Type B pancreatic cell (in vitro differentiated cells): ENCODE measurements at regions not wholly inside any gene's neighbourhood (a gene's known extent, or its start where the extent isn't known, plus 50 kb on each side); places are given as distances from the start of the nearest gene placed in this dataset.

ENCODE experiments used
- DNase-seq: peaks from one replicate; pipeline ENCODE4 v3.0.0; 2021; ENCODE audit warnings: mixed read lengths; ENCODE audit not compliant: unreplicated experiment; ENCODE audit errors: extremely low spot score
- H3K27ac Mint-ChIP-seq: 2 replicates; pipeline ENCODE4 v1.8.0; 2021; ENCODE audit warnings: mild to moderate bottlenecking, mixed read lengths
- H3K27me3 Mint-ChIP-seq: 2 replicates; pipeline ENCODE4 v1.8.0; 2021; ENCODE audit warnings: mixed read lengths
- H3K36me3 Mint-ChIP-seq: 2 replicates; pipeline ENCODE4 v1.8.0; 2021; ENCODE audit warnings: mixed read lengths
- H3K4me1 Mint-ChIP-seq: one replicate; pipeline ENCODE4 v1.8.0; 2021; ENCODE audit warnings: mixed read lengths; ENCODE audit not compliant: unreplicated experiment
- H3K4me3 Mint-ChIP-seq: 2 replicates; pipeline ENCODE4 v1.8.0; 2021; ENCODE audit warnings: mild to moderate bottlenecking, mixed read lengths
- H3K9me3 Mint-ChIP-seq: 2 replicates; pipeline ENCODE4 v1.8.0; 2021; ENCODE audit warnings: mixed read lengths
- TF ChIP-seq, protein P1 (sequence below): fragments of 200-600 bp; sonication (generic); conservative IDR thresholded peaks from 2 replicates; pipeline ENCODE4 v1.5.0; 2021; ENCODE audit warnings: antibody characterized with exemption, mild to moderate bottlenecking

DNA sequence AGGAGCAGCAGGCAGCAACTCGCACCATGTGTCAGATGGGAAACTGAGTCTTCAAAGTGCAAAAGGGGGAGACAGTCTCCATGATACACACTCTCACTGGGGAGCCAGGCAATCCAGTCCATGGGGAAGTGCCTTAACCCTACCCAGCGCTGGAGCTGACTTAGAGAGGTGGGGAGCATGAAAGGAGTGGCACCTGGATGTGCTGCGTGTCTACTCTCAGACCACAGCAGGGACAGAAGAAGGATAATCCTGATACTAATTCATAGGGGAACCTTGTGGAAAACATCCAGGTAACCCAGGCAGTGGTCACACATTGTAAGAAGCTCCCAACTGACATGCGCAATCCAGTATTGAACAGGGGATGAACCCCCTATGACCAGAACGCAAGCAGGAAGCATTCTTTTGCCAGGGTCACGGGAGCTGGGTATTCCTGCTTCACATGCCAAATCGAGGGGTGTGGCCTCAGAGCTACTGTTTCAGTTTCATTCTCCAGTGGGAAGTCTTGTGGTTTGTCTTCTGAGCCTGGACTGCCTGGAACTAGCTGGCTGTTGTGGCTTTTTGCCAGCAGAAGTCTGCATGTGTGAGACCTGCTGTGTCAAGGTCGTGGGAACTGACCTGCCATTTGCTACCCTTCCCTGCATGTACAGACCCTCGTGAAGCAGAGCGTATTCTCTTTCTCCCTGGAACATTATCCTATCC, 367.6 kb upstream of the NDN start:
- DNase-seq, result no peak
- Mint-ChIP-seq H3K27ac (no peak overlapping the region), H3K27me3 (no peaks in the 10 kb centered on the region), H3K9me3 (no peaks in the 10 kb centered on the region), H3K4me3 (no peak overlapping the region), H3K36me3 (no peaks in the 10 kb centered on the region), H3K4me1 (no peaks in the 10 kb centered on the region)
- TF ChIP-seq, protein P1, sequence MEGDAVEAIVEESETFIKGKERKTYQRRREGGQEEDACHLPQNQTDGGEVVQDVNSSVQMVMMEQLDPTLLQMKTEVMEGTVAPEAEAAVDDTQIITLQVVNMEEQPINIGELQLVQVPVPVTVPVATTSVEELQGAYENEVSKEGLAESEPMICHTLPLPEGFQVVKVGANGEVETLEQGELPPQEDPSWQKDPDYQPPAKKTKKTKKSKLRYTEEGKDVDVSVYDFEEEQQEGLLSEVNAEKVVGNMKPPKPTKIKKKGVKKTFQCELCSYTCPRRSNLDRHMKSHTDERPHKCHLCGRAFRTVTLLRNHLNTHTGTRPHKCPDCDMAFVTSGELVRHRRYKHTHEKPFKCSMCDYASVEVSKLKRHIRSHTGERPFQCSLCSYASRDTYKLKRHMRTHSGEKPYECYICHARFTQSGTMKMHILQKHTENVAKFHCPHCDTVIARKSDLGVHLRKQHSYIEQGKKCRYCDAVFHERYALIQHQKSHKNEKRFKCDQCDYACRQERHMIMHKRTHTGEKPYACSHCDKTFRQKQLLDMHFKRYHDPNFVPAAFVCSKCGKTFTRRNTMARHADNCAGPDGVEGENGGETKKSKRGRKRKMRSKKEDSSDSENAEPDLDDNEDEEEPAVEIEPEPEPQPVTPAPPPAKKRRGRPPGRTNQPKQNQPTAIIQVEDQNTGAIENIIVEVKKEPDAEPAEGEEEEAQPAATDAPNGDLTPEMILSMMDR, result no peak

DNA sequence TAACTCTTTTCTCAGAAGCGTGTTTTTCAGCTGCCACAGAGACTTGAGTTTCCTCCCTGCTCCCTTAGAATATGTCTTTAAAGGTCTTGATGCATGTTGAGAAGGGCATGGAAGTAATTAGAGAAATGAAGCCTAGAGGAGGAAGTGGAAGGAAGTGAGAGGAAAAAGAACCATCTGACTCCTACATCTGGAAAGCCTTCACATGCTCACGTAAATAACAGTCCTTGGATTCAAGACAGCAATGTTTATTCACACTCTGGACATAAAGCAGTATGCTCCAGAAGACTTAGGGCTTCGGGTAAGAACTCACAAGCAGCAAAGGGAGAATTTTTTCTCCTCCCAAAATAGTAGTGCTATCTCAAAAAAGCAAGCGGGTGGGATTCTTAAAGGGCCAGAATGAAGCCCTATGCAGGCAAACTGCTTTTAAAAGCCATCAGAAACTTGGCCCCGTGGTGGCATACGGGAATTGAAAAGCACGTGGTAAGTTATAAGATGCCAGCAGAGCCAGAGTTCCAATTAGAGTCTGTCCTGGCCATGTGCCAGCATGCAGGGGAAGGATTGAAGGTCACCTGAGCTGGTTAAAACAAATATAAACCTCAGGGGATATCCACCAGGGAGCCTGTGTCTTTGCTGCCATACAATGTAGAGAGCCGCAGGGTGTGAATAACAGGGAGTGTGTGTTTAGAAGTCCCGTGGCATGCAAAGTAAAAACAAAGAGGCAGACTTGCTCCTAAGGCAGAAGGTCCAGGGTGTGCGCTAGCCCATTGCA, 380.8 kb upstream of the NDN start:
- Mint-ChIP-seq H3K27ac (no peak overlapping the region), H3K4me3 (no peak overlapping the region), H3K36me3 (no peaks in the 10 kb centered on the region), H3K27me3 (no peaks in the 10 kb centered on the region), H3K4me1 (no peaks in the 10 kb centered on the region), H3K9me3 (peaks cover 4% of the 10 kb centered on the region)
- TF ChIP-seq, protein P1, result no peak
- DNase-seq, result no peak

GRCh38 chr15:24075420-24076089, 388.4 kb upstream of the NDN start:
- no peak overlapping the region for H3K4me3 Mint-ChIP-seq
- no peaks in the 10 kb centered on the region for H3K4me1 Mint-ChIP-seq
- TF ChIP-seq, protein P1, result no peak
- H3K9me3 Mint-ChIP-seq, result peaks cover 10% of the 10 kb centered on the region
- no peak for DNase-seq
- H3K36me3 Mint-ChIP-seq, result no peaks in the 10 kb centered on the region
- no peaks in the 10 kb centered on the region for H3K27me3 Mint-ChIP-seq
- no peak overlapping the region for H3K27ac Mint-ChIP-seq

- H3K36me3 Mint-ChIP-seq, result no peaks in the 10 kb centered on the region
- H3K9me3 Mint-ChIP-seq, result peaks cover 7% of the 10 kb centered on the region
Measured at GRCh38 chr15:24076090-24076784, 389.1 kb upstream of the NDN start.

More at GRCh38 chr15:24076090-24076784, 389.1 kb upstream of the NDN start:
- no peak overlapping the region for H3K27ac Mint-ChIP-seq
- no peaks in the 10 kb centered on the region for H3K4me1 Mint-ChIP-seq
- no peak overlapping the region for H3K4me3 Mint-ChIP-seq
- no peak for DNase-seq
- H3K27me3 Mint-ChIP-seq, result no peaks in the 10 kb centered on the region
- TF ChIP-seq, protein P1, result no peak
